HG02885 (cell line): ENCODE measurements at regions not wholly inside any gene's neighbourhood (a gene's known extent, or its start where the extent isn't known, plus 50 kb on each side); places are given as distances from the start of the nearest gene placed in this dataset.

ENCODE experiments used
- ATAC-seq: cut with Tn5 transposase; IDR thresholded peaks from one replicate; pipeline ENCODE4 v1.9.1; 2021; ENCODE audit warnings: mild to moderate bottlenecking; ENCODE audit not compliant: unreplicated experiment, poor library complexity

DNA sequence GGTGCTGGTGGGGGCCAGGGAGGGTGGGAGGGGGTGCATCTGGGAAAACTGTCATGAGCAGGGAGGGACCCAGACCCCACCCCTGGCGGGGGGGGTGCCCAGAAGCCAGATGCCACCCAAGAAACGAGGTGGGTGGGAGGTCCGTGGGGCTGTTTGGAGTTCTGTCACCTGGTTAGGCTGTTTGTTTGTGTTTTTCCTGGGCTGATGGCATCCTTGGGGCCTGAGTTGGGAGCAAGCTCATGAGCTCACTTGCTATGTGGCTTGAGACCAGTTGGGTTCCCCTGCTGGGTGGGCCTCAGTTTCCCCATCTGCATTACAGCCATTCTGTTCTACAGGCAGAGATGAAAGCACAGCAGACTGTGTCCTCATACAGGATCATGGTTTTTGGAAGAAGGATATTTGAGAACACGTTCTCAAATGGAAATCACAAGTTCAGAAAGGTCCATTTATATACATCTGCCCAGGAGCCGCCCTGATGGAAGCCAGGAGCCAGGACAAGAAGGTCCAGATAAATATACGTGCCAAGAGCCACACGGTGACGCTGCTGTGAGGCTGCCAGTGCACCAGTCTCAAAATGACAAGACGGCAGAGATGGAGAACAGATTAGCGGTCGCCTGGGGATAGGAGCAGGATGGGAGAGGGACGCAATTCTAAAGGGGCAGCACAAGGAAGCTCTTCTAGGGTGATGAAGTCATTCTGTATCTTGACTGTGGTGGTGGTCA lies 312.9 kb downstream of the MN1 start:
- ATAC-seq = no peak

DNA sequence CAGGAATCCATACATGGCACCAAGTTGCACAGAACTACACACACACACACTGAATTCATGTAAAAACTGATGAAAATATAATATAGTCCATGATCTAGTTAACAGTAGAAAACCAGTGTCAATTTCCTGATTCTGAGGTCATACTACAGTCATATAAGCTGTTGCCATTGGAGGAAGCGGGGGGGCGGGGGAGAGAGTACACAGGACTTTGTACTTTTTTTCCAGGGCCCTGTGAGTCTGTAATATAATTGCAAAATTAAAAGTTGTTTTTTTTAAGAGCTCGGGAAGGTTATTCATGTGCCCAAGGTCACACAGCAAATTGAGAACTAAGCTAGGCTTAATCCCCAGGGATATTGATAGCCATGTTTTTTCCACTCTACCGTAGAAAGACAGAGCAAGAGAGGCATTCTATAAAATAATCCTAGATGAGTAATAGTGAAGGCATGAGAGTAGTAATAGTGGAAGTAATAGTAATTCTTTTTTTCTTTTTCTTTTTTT lies 312.3 kb downstream of the MN1 start:
- ATAC-seq = no peak

DNA sequence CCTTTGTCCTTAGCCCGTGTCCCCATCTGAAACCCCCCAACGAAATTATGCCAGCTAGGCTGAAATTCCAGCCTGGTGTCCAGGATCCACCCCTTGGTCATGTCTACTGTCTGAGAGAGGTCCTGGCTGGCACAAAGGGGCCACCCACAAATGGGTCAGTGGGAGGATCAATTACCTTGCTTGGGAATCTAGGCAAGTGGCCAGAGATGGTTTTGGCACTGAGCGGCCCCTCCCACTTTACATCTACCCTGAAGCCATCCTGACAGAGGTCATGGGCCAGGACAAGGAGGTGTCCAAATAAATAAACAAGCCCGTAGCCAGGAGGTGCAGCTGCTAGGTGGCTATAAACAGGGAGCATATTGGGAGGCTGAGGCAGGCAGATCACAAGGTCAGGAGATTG lies 311.5 kb downstream of the MN1 start:
- no peak for ATAC-seq

DNA sequence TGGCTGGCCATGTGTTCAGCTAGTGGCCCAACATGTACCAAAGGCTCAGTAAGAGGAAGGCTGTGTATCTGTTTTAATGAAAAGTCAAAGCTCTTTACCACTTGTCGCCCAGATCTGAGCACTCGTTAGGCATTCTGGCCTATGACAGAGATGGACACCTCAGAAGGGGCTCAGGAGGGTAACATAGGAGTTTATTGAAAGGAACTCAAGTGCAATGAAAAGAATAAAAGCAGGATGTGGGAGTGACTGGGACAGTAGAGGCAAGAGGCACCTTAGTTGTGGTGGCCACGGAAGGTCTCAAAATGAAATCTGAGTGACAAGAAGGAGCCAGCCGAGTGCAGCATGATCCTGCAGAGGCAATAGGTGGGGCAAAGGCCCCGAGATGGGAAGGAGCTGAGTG lies 309.7 kb downstream of the MN1 start:
- ATAC-seq = no peak

DNA sequence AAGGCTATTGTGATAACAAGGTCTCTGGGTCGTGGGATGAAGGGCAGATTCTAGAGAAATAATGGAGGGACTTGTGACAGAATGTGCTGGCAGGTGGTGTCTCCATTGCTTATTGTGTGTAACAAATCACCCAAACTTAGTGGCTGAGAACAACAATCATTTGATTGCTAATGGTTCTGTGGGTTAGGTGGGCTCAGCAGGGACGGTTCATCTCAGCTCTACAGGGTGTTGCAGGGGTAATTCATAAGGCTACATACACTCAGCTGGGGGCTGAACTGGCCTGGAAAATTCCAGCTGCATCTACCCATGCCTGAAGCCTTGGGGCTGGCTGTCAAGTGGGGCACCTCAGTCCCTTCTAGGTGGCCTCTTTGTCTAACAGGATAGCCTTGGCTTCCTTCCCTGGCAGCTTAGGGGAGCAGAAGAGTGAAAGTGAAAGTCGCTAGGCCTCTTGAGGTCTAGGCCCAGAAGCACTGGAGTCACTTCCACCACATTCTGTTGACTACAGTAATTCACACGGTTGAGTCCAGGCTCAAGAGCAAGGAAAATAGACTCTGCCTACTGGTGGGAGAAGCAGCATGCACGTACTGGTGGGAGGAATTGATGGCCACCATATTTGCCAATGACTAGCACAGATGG lies 308.9 kb downstream of the MN1 start:
- ATAC-seq = no peak

DNA sequence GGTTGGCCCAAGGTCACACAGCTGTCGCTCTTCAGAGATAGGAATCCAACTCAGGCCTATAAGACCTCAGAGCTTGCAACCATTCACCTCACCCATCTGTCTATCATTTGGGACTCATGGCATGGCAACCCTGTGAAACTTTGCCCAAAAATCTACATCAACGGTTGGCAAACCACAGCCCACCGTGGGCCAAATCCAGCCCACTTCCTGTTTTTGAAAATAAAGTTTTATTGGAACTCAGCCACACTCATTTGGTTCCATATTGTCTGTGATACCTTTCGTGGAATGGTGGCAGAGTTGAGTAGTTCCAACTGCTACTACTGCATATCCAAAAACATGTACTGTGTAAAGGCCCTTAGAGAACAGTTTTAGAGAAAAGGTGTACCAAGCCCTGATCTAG lies 307.8 kb downstream of the MN1 start:
- no peak for ATAC-seq

DNA sequence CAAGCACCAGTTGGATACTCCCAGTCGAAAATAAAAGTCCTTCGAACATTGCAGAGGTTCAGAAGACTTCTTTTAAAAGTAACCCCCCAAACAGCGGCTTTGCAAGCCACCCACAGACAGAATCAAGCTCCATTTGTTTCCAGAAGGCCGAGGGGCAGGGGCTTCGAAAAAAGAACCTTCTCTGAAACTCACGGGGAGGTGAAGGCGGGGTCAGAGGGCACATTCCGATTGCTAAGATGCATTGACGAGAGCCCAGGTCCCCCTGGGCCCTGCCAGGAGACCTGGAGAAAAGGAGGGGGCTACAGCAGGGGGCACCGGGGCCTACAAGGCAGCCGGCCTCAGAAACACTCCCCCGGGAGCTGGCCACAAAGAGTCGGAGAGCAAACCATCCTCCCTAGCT lies 306.8 kb downstream of the MN1 start:
- no peak for ATAC-seq

DNA sequence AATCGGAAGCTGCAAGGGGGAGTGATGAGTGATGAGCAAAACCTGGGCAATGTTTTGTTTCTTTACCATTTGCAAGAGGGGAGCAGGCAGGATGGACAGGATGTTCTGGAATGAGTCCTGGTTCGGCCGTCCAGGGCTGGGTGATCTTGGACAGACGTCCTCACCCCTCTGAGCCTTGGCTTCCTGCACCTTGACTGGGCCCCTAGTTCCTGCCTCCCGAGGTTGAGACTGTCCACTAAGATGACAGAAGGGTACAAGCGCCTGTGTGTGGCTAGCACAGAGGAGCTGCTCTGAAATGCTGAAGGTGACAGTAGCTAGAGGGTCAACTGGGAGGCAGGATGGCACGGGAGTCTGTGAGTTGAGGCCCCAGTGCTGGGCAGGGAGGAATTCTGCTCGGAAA lies 306.2 kb downstream of the MN1 start:
- ATAC-seq = no peak

DNA sequence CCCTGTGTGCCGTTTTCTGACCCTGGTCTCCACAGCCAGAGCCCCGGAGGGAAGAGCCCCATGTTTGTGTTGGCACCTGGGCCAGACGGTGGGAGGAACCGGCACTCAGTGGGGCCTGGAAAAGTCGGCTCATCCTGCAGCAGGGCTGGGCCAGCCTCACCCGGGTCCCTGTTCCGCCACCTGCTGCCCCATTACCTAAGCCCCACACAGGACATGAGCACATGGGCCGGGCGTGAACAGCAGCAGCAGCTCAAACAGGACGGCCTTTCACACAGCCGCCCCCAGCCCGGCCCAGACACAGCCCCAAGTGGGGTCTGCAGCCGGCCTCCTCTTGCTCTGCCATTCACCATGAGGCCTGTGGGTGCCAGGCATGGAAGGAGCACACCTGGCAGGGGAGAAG lies 302.4 kb downstream of the MN1 start:
- no peak for ATAC-seq

DNA sequence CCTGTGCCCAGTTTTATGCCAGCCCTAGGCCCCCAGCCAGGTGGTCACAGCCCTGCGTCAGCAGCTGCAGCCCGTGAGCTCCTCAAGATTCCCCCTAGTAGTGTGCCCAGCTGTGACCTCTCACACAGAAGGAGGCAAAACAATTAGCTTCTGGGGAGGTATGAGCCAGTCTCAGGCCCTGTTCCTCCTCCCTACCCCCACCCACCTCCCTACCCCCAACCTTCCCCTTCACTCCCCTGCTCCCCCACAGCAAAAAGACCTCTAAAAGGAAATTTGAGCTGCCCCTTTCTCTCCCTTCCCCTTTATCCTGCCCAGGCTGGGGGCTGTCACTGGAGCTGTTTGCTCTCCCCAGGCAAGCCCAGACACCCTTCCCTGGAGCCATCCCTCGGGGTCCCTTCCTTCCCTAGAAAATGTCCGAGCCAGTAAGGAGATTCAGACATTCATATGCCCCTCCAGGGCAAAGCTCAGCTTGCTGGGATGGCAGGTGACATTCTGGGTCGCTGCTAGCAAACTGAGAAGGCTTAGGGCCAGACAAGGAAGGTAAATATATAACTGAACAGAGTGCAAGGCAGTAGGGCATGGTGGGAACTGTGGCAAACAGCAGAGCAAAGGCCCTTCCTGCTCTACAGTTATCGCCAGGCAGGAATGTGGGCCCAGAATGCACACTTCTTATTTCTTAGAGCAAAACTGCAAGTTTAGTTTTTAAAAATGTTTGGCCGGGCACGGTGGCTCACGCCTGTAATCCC lies 300.2 kb downstream of the MN1 start:
- ATAC-seq = no peak

DNA sequence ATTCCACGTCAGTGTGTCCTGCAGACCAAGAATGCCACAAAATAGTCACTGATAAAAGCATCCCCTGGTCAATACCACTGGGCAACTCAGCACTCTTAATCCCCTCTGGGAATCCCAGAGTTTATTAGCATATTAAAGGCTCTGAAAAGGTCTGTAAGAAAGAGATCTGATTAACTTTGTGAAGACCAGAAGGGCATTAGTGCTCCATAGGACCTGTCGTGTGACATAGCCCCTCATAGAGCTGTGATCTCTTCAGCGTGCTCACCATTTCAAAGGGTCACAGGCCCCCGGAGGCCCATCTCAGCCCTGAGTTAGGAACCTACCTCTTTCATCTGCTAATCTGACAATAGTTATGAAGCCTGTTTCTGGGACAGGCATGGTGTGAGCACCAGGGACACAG lies 299.2 kb downstream of the MN1 start:
- ATAC-seq = no peak

DNA sequence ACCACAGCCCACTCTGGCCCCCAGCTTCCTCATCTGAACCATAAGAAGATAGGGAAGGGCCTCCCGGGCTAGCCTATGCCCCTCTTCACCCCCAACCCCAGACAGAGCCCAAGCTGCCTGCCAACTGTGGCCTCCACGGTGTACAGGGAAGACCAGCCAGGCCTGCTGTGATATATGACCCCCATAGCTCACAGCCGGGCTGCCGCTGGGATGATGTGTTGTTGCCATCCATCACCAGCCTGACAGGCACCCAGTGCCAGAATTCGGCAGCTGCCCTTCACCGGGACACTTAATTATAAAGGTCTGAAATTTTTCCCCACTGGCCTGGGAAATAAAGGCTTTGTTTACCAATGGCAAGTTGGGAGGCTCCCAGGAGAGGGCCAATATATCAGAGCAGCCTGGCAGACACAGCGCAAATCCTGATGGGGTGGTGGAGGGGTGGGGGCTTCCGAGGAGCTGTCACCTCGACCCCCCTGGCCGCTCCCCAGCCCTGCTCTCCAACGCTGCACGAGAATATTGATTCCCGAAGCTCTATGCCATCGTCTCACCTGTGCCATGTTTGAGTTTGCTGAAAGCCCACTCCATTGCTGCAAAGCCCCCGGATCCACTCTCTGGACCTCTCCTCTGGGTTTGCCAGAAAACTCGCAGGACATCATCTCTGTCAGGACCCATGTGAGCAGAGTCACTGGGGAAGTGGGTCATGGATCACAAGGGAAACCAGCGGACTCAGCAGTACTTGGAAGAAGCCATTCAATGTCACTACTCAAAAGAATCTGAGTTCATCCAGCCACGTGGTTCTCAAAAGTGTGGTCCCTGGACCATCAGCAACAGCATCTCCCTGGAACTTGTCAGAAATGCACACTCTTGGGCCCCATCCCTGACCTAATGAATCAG lies 296.9 kb downstream of the MN1 start:
- ATAC-seq = no peak

DNA sequence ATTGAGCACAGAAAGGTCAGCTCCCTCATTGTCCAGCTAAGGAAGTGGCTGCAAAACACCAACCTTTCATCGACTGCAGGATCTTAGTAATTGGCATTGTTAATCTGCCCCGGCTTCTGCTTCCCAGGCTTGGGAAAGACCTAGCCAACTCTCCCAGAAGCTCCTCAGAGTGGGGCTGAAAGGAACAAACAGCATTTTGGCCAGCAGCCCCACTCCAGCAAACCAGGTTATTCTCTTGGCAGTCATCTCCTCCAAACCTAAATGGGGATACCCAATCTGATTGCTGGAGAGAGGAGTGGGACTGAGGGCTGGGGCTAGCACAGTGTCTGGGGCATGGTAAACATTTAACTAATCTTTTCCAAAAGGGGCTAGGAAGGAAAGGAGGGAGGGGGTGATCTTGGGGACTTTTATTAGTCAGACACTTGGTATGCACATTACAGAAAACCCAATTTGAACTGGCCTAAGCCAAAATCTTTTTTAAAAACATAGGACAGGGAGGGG lies 294.4 kb downstream of the MN1 start:
- no peak for ATAC-seq

DNA sequence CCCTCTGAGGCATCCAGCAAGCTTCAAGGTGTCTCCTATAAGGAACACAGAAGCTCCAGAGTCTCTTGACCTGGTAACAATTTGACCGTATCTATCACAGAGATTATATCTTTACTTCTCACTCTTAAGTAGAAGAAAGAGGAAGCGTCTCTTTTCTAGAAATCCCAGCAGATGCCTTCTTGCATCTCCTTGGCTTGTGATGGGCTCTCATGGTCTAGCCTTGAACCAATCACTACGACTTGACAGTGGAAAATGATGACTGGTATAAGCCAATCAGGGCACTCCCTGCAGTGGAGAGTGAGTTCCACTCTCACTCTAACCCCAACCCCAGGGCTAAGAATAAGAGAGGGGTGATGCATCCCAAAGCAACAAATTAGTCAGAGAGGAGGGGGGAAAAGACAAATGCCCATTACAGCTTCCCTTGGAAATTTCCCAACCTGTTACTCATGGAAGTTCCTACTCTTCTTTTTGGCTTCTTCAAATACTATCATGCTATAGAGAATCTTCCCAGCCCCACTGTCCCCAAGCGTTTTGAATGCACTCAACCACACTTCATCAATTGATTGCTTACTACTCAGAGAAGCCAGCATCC lies 293.5 kb downstream of the MN1 start:
- no peak for ATAC-seq

DNA sequence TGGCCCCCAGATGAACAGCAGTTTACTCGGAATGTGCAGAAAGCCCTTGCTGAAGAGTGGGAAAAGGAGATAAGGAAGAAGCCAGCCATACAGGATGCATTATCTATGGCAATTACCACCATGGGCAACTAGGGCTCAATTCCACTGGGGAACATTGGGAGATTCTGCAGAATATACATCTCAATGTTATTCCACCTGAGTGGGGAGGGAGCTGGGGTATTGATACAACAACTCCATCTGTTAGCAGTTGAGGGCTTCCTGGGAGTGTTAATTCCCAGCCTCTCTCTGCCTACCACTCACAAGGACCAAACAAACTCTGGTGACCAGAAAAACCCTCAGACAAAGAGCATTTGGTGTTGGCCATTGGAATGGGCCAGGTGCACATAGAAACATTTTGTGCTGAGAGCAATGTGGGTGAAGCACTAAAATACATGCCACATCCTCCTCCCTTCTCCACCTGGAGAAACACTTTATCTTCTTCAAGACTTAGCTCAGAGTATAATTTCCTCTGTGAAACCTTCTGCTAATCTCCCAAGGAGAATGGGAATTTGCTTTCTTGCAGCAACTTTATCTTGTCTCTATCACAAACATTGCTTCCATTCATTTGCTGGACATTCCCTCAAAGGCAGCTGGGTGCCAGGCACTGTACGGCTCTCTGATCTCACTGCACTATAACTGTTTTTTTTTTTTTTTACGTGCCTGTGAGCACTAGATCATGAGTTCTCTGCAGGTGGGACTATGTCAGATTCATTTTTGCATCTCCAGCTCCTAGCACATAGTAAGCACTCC lies 292.2 kb downstream of the MN1 start:
- no peak for ATAC-seq

DNA sequence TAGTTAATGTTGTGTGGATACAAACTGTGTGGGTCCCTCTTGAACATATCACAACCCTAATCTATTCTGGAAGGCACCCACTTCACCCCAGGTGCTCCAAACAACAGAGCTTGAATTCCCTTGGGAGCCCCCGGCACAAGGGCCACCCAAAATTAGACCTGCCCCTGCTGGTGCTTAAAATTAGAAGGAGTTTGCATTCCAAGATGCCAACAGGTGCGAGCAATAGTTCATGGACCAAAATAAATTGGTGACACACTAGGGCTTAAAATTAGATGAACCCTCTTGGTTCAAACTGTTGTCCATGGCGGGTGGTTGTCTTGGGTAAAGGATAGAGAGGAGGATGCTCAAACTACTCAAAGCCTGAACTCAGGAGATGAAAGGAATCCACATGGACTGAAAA lies 291.5 kb downstream of the MN1 start:
- no peak for ATAC-seq

DNA sequence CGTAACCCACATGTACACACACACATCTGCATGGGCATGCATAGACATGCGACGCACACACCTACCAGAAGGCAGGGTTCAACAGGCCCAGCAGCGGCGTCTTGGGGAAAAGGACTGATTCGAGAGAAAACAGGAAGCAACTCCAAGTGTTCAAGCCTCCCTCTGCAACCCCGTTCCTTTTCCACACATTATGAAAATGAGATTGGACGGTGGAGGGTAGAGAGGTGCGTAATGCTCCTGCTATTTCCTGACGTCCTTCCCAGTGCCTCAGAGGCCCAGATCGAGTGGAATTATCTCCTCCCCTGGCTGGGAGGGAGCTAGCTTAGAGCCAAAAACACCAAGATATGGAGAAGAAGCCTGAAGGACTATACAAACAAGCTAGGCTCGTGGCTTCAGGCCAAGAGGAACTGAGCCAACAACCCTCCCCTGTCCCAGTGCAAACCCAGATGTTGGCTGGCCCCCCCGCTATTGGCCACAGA lies 289.2 kb downstream of the MN1 start:
- no peak for ATAC-seq

DNA sequence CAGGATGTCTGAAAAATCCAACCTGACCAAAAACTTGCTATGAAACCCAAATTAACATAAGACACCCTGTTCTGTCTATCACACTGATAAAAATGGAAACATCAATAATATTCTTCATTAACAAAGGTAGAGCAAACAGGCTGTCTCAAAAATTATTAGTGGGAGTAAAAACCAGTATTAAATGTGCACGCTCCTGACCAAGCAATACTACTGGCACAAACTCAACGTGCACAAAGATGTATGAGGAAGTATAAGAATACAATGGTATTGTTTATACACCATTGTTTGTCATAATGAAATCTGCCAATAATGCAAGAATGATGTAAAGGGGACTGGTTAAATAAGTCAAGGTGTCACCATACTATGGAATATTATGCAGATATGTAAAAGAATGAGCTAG lies 288.5 kb downstream of the MN1 start:
- ATAC-seq = no peak
